ENCODE measurements at regions not wholly inside any gene's neighbourhood (a gene's known extent, or its start where the extent isn't known, plus 50 kb on each side); places are given as distances from the start of the nearest gene placed in this dataset.

GRCh38 chr18:61706276-61706915 lies 186.4 kb downstream of the RNF152 start:
- no peaks in the 10 kb centered on the region for H3K4me1 Mint-ChIP-seq
- H3K27ac Mint-ChIP-seq = no peak overlapping the region
- H3K36me3 Mint-ChIP-seq = no peaks in the 10 kb centered on the region
- H3K4me3 Mint-ChIP-seq = no peak overlapping the region
- peaks cover 7% of the 10 kb centered on the region for H3K27me3 Mint-ChIP-seq
- H3K9me3 Mint-ChIP-seq = no peaks in the 10 kb centered on the region

GRCh38 chr18:61703508-61703907 lies 189.3 kb downstream of the RNF152 start:
- Mint-ChIP-seq H3K9me3 (no peaks in the 10 kb centered on the region), H3K4me1 (no peaks in the 10 kb centered on the region), H3K27me3 (peaks cover 8% of the 10 kb centered on the region), H3K27ac (no peak overlapping the region), H3K36me3 (no peaks in the 10 kb centered on the region), H3K4me3 (no peak overlapping the region)

DNA sequence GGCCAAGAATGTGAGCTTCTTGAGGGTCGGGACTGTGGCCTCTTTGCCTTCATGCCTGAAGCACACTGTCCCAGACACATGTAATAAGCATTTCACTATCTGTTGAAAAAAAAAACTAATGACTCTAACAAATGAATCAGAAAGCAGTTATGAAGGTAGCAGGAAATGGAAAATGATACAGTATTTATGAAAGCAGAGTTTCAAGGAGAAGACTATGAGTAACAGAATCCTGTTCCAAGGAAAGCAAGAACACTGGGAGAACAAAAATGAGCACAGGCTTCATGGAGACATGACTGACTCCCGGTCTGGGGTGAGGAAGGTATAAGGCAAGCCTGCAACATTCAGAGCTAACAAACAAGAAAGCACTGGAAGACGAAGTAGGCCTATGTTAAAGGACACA lies 190.8 kb downstream of the RNF152 start:
- H3K27ac Mint-ChIP-seq = no peak overlapping the region
- peaks cover 10% of the 10 kb centered on the region for H3K27me3 Mint-ChIP-seq
- no peaks in the 10 kb centered on the region for H3K4me1 Mint-ChIP-seq
- H3K36me3 Mint-ChIP-seq = no peaks in the 10 kb centered on the region
- no peak overlapping the region for H3K4me3 Mint-ChIP-seq
- no peaks in the 10 kb centered on the region for H3K9me3 Mint-ChIP-seq

GRCh38 chr18:61699397-61700110 lies 193.3 kb downstream of the RNF152 start:
- no peak overlapping the region for H3K4me3 Mint-ChIP-seq
- no peaks in the 10 kb centered on the region for H3K4me1 Mint-ChIP-seq
- no peaks in the 10 kb centered on the region for H3K9me3 Mint-ChIP-seq
- H3K36me3 Mint-ChIP-seq = no peaks in the 10 kb centered on the region
- H3K27me3 Mint-ChIP-seq = peaks cover 8% of the 10 kb centered on the region
- H3K27ac Mint-ChIP-seq = no peak overlapping the region

- peaks cover 6% of the 10 kb centered on the region for H3K27me3 Mint-ChIP-seq
- H3K27ac Mint-ChIP-seq = no peak overlapping the region
These were observed 195.4 kb downstream of the RNF152 start for GRCh38 chr18:61697306-61697909.

GRCh38 chr18:61694236-61694635 lies 198.6 kb downstream of the RNF152 start:
- no peaks in the 10 kb centered on the region for H3K4me1 Mint-ChIP-seq
- peaks cover 3% of the 10 kb centered on the region for H3K27me3 Mint-ChIP-seq
- H3K4me3 Mint-ChIP-seq = no peak overlapping the region
- no peaks in the 10 kb centered on the region for H3K9me3 Mint-ChIP-seq
- no peaks in the 10 kb centered on the region for H3K36me3 Mint-ChIP-seq
- H3K27ac Mint-ChIP-seq = no peak overlapping the region

More at GRCh38 chr18:61697306-61697909, 195.4 kb downstream of the RNF152 start:
- Mint-ChIP-seq H3K4me1 (no peaks in the 10 kb centered on the region), H3K36me3 (no peaks in the 10 kb centered on the region), H3K4me3 (no peak overlapping the region), H3K9me3 (no peaks in the 10 kb centered on the region)

- no peak overlapping the region for H3K27ac Mint-ChIP-seq
- H3K9me3 Mint-ChIP-seq = no peaks in the 10 kb centered on the region
- H3K4me3 Mint-ChIP-seq = no peak overlapping the region
- no peaks in the 10 kb centered on the region for H3K4me1 Mint-ChIP-seq
- H3K36me3 Mint-ChIP-seq = no peaks in the 10 kb centered on the region
- H3K27me3 Mint-ChIP-seq = no peaks in the 10 kb centered on the region
These were observed 202.2 kb downstream of the RNF152 start for GRCh38 chr18:61690418-61691138.

DNA sequence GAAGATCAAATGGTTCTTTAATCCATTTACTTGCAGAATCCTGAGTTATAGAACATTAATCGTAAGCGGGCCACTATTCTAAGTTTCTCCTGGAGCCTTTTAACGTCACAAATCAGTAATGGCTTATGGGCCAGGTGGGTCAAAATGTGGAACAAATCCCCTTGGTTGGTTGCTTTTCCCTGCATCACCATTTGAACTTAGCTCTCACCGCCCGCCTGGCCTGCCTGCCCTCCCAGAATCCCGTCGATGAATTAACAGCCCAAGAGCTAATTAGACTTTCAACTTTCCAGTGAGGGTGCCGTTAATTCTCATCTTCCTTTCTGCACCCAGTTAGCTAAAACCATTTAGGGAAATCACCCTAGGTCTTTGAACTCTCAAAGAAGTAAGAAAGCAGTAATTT lies 205.5 kb downstream of the RNF152 start:
- Mint-ChIP-seq H3K4me1 (no peaks in the 10 kb centered on the region), H3K36me3 (no peaks in the 10 kb centered on the region)

GRCh38 chr18:61683856-61684255 lies 209.0 kb downstream of the RNF152 start:
- Mint-ChIP-seq H3K4me3 (no peak overlapping the region), H3K36me3 (peaks cover under 1% of the 10 kb centered on the region), H3K27ac (no peak overlapping the region), H3K27me3 (peaks cover 1% of the 10 kb centered on the region), H3K4me1 (no peaks in the 10 kb centered on the region), H3K9me3 (peaks cover 6% of the 10 kb centered on the region)

More for the DNA sequence above, 205.5 kb downstream of the RNF152 start:
- Mint-ChIP-seq H3K9me3 (no peaks in the 10 kb centered on the region), H3K27me3 (no peaks in the 10 kb centered on the region), H3K27ac (no peak overlapping the region), H3K4me3 (no peak overlapping the region)

DNA sequence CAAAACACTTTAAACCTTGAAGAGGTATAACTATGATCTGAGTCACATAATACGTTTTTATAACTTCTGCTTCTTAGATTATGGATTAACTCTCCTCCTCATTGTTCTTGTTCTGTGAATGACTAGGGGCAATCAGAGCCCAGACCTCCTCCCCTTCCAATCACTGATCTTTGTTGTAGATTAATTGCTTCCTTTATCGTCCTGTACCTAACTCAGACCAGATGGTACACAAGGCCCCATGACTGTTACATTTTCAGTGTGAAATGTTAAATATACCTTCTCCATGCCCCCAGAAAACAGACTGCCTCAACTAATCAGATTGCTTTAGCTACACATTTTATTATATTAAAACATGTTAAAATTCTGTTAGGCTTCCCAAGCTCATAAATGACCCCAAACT lies 211.7 kb downstream of the RNF152 start:
- no peak overlapping the region for H3K4me3 Mint-ChIP-seq
- peaks cover 12% of the 10 kb centered on the region for H3K9me3 Mint-ChIP-seq
- peaks cover 1% of the 10 kb centered on the region for H3K27me3 Mint-ChIP-seq
- peaks cover 2% of the 10 kb centered on the region for H3K36me3 Mint-ChIP-seq
- H3K27ac Mint-ChIP-seq = no peak overlapping the region
- H3K4me1 Mint-ChIP-seq = no peaks in the 10 kb centered on the region

- Mint-ChIP-seq H3K9me3 (peaks cover 12% of the 10 kb centered on the region), H3K27me3 (peaks cover 1% of the 10 kb centered on the region), H3K36me3 (peaks cover 2% of the 10 kb centered on the region), H3K27ac (no peak overlapping the region), H3K4me3 (no peak overlapping the region), H3K4me1 (no peaks in the 10 kb centered on the region)
These were observed 213.0 kb downstream of the RNF152 start for GRCh38 chr18:61679836-61680235.

GRCh38 chr18:61677435-61677970 lies 215.3 kb downstream of the RNF152 start:
- Mint-ChIP-seq H3K27ac (no peak overlapping the region), H3K36me3 (peaks cover 2% of the 10 kb centered on the region), H3K4me1 (no peaks in the 10 kb centered on the region), H3K27me3 (peaks cover 16% of the 10 kb centered on the region), H3K9me3 (peaks cover 12% of the 10 kb centered on the region), H3K4me3 (no peak overlapping the region)

- Mint-ChIP-seq H3K27me3 (peaks cover 16% of the 10 kb centered on the region), H3K36me3 (peaks cover 2% of the 10 kb centered on the region), H3K4me1 (no peaks in the 10 kb centered on the region), H3K9me3 (peaks cover 12% of the 10 kb centered on the region), H3K27ac (no peak overlapping the region), H3K4me3 (no peak overlapping the region)
These were observed 215.9 kb downstream of the RNF152 start for GRCh38 chr18:61676773-61677434.

DNA sequence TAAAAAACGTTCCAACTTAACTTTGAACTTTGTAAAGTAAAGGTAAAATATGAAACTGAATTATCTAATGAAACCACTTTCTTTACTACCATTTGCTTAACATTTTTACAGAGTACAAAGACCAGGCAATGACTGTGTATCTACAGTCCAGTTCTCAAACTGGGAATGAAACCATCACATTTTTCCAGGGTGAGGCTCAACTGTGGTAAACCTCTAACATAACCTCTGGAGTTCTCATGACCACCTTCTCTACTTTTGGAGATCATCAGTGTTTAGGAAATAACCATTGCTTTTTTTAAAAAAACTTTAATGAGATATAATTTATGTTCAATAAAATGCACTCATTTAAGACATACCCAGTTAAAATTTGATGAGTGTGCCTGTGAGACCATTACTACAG lies 223.5 kb downstream of the RNF152 start:
- Mint-ChIP-seq H3K36me3 (no peaks in the 10 kb centered on the region), H3K4me1 (no peaks in the 10 kb centered on the region), H3K9me3 (no peaks in the 10 kb centered on the region), H3K27me3 (peaks cover 21% of the 10 kb centered on the region), H3K27ac (no peak overlapping the region), H3K4me3 (no peak overlapping the region)
